GM21360 (cell line): ENCODE measurements at regions not wholly inside any gene's neighbourhood (a gene's known extent, or its start where the extent isn't known, plus 50 kb on each side); places are given as distances from the start of the nearest gene placed in this dataset.

Experiments used
- ATAC-seq: cut with Tn5 transposase; IDR thresholded peaks from one replicate; pipeline ENCODE4 v1.9.1; 2021; ENCODE audit warnings: mild to moderate bottlenecking, moderate library complexity; ENCODE audit not compliant: unreplicated experiment

DNA sequence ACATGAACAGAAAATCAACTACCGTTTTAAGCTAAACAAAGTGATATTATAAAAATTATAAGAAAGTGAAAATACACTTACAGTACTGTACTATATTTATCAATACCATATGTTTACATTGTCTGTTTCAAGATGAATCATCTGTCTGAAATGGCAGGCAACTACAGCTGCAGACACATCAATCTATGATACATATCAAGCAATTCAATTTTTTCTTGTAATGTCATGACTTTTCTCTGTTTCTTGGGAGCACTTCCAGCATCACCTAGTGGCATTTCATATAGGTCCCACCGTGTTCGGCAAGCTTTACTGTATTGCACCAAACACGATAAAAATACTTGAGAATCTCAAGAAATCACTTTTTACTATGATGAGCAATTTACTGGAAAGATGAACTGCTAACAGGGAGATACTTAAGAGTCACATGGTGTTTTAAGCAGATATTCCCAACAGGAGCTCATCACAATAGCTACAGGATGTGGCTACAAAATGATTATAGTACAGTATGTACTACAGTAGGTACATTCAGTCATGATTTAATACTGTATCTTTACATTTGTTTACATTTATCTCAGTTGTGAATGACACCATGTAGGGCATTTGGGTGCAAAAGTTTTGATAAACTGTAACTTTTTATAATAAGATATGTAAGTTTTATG, 207.4 kb downstream of the ADAM29 start:
- no peak for ATAC-seq

GRCh38 chr4:175127314-175127713, 209.2 kb downstream of the ADAM29 start:
- no peak for ATAC-seq

DNA sequence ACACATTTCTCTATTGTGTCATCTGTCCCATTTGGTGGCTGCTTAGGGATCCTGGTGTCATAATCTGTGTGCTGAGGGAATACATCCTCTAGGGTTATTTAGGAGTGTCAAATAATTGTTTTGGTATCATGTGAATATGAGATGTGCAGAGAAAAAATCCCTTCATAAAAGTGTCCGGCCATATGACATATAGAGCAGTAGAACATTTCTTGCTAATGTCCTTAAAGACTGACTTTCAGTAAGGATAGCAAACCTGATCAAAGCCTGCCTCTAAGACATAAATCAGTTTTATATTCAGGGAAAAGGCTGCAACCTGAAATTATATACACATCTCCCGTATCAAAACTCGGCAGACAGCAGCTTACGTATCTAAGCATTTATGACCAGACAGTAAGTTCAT, 211.6 kb downstream of the ADAM29 start:
- no peak for ATAC-seq

GRCh38 chr4:175139205-175139604, 221.0 kb downstream of the ADAM29 start:
- no peak for ATAC-seq

GRCh38 chr4:175143116-175143515, 225.0 kb downstream of the ADAM29 start:
- no peak for ATAC-seq

GRCh38 chr4:175146799-175147198, 228.6 kb downstream of the ADAM29 start:
- ATAC-seq, result no peak

GRCh38 chr4:175147233-175147632, 229.1 kb downstream of the ADAM29 start:
- no peak for ATAC-seq

GRCh38 chr4:175166020-175166419, 247.9 kb downstream of the ADAM29 start:
- no peak for ATAC-seq

DNA sequence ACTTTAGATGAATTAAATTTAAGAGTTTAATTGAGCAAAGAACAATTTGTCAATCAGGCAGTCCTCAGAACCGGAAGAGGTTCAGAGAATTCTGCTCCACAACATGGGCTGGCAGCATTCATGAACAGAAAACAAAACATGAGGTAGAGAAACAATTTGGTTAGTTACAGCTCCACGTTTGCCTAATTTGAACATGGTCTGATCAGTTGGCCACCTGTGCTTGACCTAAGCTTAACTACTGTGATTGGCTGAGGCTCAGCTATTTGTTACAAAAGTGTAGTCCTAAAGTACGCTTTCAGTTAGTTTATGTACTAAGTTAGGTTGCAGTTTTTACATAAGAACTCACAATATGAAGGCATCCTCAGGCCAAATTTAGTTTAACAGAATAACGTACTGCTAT, 258.6 kb downstream of the ADAM29 start:
- ATAC-seq, result no peak

GRCh38 chr4:175190654-175191053, 272.5 kb downstream of the ADAM29 start:
- ATAC-seq, result no peak

GRCh38 chr4:175198056-175198455, 279.9 kb downstream of the ADAM29 start:
- no peak for ATAC-seq

DNA sequence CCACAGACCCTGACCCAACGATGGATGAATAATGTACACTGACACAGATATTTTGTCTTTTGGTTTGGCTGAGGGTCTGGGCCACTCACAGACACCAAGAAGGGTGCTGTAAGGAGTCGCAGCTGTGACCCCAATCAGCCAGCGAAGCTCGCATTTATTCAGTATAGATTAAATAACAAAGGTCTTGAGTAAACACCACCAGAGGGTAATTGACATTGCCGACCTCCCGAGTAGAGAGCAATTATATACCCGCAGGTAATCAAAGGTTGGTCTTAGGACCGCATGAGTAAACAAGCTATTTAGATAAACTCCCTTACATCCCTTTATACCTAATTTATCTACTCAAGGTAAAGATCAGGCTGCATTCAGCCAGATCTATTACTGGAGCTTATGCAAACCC, 297.1 kb downstream of the ADAM29 start:
- no peak for ATAC-seq

DNA sequence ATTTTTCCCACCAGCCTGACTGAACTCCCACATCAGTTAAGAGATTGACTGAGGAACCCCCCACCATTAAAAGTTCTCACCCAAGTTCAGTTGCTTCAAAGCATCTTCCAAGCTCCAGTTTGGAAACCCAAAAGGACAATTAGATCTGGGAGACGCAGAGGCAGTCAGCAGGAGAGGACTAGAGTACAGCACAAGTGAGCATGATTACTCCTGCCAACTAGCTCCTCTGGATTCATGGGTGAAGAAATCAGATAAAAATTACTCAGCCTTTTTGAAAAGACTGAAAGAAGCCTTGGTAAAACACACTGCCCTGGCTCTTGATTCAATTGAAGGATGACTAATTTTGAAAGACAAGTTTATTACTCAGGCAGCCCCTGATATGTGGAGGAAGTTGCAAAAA, 297.5 kb downstream of the ADAM29 start:
- ATAC-seq, result no peak

DNA sequence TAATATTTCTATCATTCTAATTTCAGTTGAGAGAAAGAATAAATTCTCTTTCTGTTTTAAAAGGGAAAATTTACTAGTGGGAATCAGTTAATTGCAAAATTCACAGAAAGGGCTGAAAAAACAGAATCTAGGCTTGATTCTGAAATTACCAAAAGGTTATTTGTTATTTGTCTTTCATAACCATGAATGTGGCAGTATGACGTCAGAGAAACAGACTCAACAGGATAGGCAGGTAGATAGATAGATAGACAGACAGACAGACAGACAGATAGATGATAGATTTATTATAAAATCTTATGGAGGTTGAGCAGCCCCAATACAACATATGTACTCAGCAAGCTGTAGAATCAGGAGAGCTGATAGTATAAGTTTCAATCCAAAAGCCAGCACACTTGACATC, 311.0 kb downstream of the ADAM29 start:
- no peak for ATAC-seq

- ATAC-seq, result no peak
These were observed 316.0 kb downstream of the ADAM29 start for GRCh38 chr4:175234162-175234561.

DNA sequence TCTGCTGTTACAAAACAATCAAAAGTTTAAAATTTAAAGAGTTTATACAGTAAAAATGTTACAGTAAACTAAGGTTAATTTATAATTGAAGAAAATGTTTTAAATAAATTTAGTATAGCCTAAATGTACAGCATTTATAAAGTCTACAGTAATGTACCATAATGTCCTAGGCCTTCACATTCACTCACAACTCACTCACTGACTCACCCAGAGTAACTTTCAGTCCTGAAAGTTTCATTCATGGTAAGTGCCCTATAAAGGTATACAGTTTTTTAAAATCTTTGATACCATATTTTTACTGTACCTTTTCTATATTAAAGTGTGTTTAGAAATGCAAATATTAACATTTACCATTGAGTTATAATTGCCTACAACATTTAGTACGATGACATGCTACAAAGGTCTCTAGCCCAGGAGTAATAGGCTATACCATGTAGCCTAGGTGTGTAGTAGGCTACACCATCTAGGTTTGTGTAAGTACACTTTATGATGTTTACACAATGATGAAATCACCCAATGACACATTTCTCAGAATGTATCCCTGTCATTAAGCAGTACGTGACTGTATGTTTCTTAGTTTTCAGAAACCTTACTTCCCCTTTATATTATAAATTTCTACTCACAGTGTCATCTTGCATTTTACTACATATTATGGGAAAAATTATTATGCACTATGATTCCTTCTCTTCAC, 320.8 kb downstream of the ADAM29 start:
- ATAC-seq, result no peak

DNA sequence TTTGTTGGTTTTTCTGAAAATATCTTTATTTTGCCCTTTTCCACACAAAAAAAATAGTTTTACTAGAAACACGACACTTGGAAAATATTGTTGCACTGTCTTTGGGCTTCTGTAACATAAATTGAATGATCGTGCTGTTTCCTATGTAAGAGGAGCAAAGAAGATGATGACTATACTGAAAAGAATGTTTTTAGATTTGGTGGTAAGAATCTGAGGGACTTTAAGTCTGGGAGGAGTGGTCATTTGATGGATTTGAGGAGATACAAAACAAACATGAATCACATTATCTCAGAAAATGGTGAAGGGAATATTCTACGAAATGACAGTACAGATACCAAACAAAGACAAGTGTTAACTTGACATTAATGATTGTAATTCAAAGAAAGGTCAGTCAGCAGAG, 328.8 kb downstream of the ADAM29 start:
- ATAC-seq, result no peak

DNA sequence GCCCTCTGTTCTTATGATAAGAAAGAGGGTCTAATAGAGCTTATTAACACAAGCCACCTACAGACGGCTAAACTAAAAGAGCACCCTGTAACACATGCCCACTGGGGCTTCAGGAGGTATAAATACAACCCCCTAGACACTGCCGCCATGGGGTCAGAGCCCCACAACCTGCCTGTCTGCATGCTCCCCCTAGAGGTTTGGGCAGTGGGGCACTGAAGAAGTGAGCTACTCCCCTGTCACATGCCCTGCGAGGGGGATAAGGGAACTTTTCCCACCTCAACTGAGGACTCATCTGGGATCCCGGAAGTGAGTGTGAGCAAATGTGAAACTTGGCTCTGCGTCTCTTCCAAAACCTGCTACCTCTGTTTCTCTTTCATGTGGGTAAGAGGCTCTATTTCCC, 334.5 kb downstream of the ADAM29 start:
- no peak for ATAC-seq

DNA sequence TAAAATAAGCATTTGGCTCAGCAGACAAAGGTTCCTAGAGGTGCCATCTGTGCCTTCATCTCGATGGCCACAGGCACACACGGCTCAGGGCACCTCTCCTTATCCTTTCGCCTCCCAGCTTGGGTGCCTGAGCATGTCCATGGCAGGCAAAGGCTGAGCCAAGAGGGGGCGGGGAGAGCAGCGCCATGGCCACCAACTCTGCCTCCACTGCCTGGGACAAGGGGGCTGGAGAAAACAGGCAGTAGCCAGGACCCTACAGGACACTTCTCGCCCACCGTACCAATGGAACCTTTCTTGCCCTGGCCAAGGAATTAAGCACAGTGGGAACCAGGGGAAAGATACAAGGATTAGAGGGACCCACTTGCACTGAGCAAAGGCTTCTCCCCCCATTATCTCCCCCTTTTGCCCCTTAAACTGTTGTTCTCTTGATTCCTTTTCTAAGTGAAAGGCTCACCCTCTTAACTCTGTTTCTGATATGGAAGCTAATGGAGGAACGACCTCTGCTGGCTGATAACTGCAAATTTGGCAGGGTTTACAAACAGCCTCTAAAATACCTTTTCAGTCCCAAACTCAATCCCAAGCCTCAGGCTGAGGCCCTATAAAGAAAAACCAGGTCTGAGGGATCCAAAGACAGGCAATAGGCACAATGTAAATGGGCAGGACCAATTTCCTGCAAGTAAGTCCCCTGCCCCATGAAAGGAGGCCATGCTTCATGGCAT, 335.2 kb downstream of the ADAM29 start:
- no peak for ATAC-seq

GRCh38 chr4:175263537-175263936, 345.4 kb downstream of the ADAM29 start:
- ATAC-seq, result no peak

- no peak for ATAC-seq
These were observed 353.0 kb downstream of the ADAM29 start for GRCh38 chr4:175271010-175271630.
